ENCODE measurements at regions not wholly inside any gene's neighbourhood (a gene's known extent, or its start where the extent isn't known, plus 50 kb on each side); places are given as distances from the start of the nearest gene placed in this dataset.

- ChIA-PET CTCF (no interaction called here), POLR2A (no interaction called here)
- H3K4me3 ChIP-seq (ENCODE audit: low read depth, low read length) = no peak overlapping the region
- DNase-seq (ENCODE audit: low read depth, low spot score) = no peak
- TF ChIP-seq CTCF (IDR thresholded peaks at IDR 0.05; ENCODE audit: insufficient read depth, low read length, missing control alignments) = no peak
Measured at GRCh38 chr7:25711940-25712339, 440.1 kb upstream of the NFE2L3 start.

GRCh38 chr7:25712500-25712899 lies 439.5 kb upstream of the NFE2L3 start:
- no peak for TF ChIP-seq CTCF (IDR thresholded peaks at IDR 0.05; ENCODE audit: insufficient read depth, low read length, missing control alignments)
- no peak overlapping the region for H3K4me3 ChIP-seq (ENCODE audit: low read depth, low read length)
- POLR2A ChIA-PET = no interaction called here
- CTCF ChIA-PET = interaction anchor here (1.3 kb wide), 1 partner anchor 142 kb away, joined by 3 read pairs; no protein-coding TSS in a partner anchor
- no peak for DNase-seq (ENCODE audit: low read depth, low spot score)

GRCh38 chr7:25714013-25714412 lies 438.0 kb upstream of the NFE2L3 start:
- no peak for TF ChIP-seq CTCF (IDR thresholded peaks at IDR 0.05; ENCODE audit: insufficient read depth, low read length, missing control alignments)
- CTCF ChIA-PET = interaction anchor here (1.3 kb wide), 1 partner anchor 9 kb away, joined by 3 read pairs; no protein-coding TSS in a partner anchor
- DNase-seq (ENCODE audit: low read depth, low spot score) = no peak
- H3K4me3 ChIP-seq (ENCODE audit: low read depth, low read length) = no peak overlapping the region
- POLR2A ChIA-PET = no interaction called here

- DNase-seq (ENCODE audit: low read depth, low spot score) = no peak
- TF ChIP-seq CTCF (IDR thresholded peaks at IDR 0.05; ENCODE audit: insufficient read depth, low read length, missing control alignments) = no peak
- no peak overlapping the region for H3K4me3 ChIP-seq (ENCODE audit: low read depth, low read length)
- CTCF ChIA-PET = no interaction called here
- POLR2A ChIA-PET = no interaction called here
Measured at GRCh38 chr7:25716421-25716820, 435.6 kb upstream of the NFE2L3 start.

- DNase-seq (ENCODE audit: low read depth, low spot score) = no peak
- CTCF ChIA-PET = no interaction called here
- H3K4me3 ChIP-seq (ENCODE audit: low read depth, low read length) = no peak overlapping the region
- POLR2A ChIA-PET = no interaction called here
- no peak for TF ChIP-seq CTCF (IDR thresholded peaks at IDR 0.05; ENCODE audit: insufficient read depth, low read length, missing control alignments)
Measured at GRCh38 chr7:25718596-25718995, 433.4 kb upstream of the NFE2L3 start.

GRCh38 chr7:25719190-25719896 lies 432.7 kb upstream of the NFE2L3 start:
- H3K4me3 ChIP-seq (ENCODE audit: low read depth, low read length) = no peak overlapping the region
- CTCF ChIA-PET = no interaction called here
- POLR2A ChIA-PET = no interaction called here
- TF ChIP-seq CTCF (IDR thresholded peaks at IDR 0.05; ENCODE audit: insufficient read depth, low read length, missing control alignments) = no peak
- DNase-seq (ENCODE audit: low read depth, low spot score) = no peak

Data from AG04449 (cell line).